DOHH2 (cell line): ENCODE measurements at regions not wholly inside any gene's neighbourhood (a gene's known extent, or its start where the extent isn't known, plus 50 kb on each side); places are given as distances from the start of the nearest gene placed in this dataset.

ENCODE experiments used
- H3F3A ChIP-seq: fragments of 200-600 bp; sonication (generic), shearing (Covaris generic); 2 replicates; pipeline ENCODE4 v1.6.0; 2016; ENCODE audit warnings: antibody characterized with exemption, mild to moderate bottlenecking; ENCODE audit not compliant: control insufficient read depth, insufficient read depth
- H3K27ac ChIP-seq: fragments of 200-600 bp; sonication (generic); 2 replicates; pipeline ENCODE4 v1.5.1; 2014; ENCODE audit warnings: low read depth, mild to moderate bottlenecking, low read length, moderate library complexity
- H3K27me3 ChIP-seq: fragments of 200-600 bp; sonication (generic); 2 replicates; pipeline ENCODE4 v1.6.1; 2014; ENCODE audit warnings: mild to moderate bottlenecking, low read length, mixed read lengths; ENCODE audit not compliant: control insufficient read depth
- H3K36me3 ChIP-seq: fragments of 200-600 bp; sonication (generic); 2 replicates; pipeline ENCODE4 v1.6.1; 2014; ENCODE audit warnings: mild to moderate bottlenecking, low read length, moderate library complexity, mixed read lengths; ENCODE audit not compliant: control insufficient read depth
- H3K4me1 ChIP-seq: fragments of 200-600 bp; sonication (generic); 2 replicates; pipeline ENCODE4 v1.6.1; 2014; ENCODE audit warnings: mild to moderate bottlenecking, low read length, mixed read lengths; ENCODE audit not compliant: control insufficient read depth
- H3K4me2 ChIP-seq: fragments of 200-600 bp; sonication (generic); 2 replicates; pipeline ENCODE4 v1.6.0; 2014; ENCODE audit warnings: mild to moderate bottlenecking, low read length, moderate library complexity
- H3K4me3 ChIP-seq: fragments of 200-600 bp; sonication (generic); 2 replicates; pipeline ENCODE4 v1.5.1; 2014; ENCODE audit warnings: mild to moderate bottlenecking, low read length, mixed read lengths
- H3K79me2 ChIP-seq: fragments of 200-600 bp; sonication (generic); 2 replicates; pipeline ENCODE4 v1.6.1; 2014; ENCODE audit warnings: mild to moderate bottlenecking, low read length, mixed read lengths; ENCODE audit not compliant: control insufficient read depth
- H3K9me2 ChIP-seq: fragments of 200-600 bp; sonication (generic); replicated peaks from 2 replicates; pipeline ENCODE4 v1.6.1; 2014; ENCODE audit warnings: mild to moderate bottlenecking, low read length, mixed read lengths; ENCODE audit not compliant: control insufficient read depth
- H3K9me3 ChIP-seq: fragments of 200-600 bp; sonication (generic); 2 replicates; pipeline ENCODE4 v1.6.1; 2014; ENCODE audit warnings: antibody characterized with exemption, low read length, mixed read lengths; ENCODE audit not compliant: control insufficient read depth, insufficient read depth
- H4K20me1 ChIP-seq: fragments of 200-600 bp; sonication (generic); 2 replicates; pipeline ENCODE4 v1.6.0; 2014; ENCODE audit warnings: low read depth, mild to moderate bottlenecking, antibody characterized with exemption, low read length, moderate library complexity; ENCODE audit not compliant: control insufficient read depth, insufficient read depth
- EZH2phosphoT487 ChIP-seq: fragments of 200-600 bp; sonication (generic); IDR thresholded peaks from 2 replicates; pipeline ENCODE4 v1.6.1; 2017; ENCODE audit warnings: borderline replicate concordance, mild to moderate bottlenecking, antibody characterized with exemption, low read length, moderate library complexity, mixed read lengths
- TF ChIP-seq, protein P1 (sequence below): fragments of 200-600 bp; sonication (generic); IDR thresholded peaks from one replicate; pipeline ENCODE4 v1.5.1; 2014; ENCODE audit warnings: antibody characterized with exemption, mild to moderate bottlenecking, low read depth, low read length; ENCODE audit not compliant: poor library complexity, severe bottlenecking

DNA sequence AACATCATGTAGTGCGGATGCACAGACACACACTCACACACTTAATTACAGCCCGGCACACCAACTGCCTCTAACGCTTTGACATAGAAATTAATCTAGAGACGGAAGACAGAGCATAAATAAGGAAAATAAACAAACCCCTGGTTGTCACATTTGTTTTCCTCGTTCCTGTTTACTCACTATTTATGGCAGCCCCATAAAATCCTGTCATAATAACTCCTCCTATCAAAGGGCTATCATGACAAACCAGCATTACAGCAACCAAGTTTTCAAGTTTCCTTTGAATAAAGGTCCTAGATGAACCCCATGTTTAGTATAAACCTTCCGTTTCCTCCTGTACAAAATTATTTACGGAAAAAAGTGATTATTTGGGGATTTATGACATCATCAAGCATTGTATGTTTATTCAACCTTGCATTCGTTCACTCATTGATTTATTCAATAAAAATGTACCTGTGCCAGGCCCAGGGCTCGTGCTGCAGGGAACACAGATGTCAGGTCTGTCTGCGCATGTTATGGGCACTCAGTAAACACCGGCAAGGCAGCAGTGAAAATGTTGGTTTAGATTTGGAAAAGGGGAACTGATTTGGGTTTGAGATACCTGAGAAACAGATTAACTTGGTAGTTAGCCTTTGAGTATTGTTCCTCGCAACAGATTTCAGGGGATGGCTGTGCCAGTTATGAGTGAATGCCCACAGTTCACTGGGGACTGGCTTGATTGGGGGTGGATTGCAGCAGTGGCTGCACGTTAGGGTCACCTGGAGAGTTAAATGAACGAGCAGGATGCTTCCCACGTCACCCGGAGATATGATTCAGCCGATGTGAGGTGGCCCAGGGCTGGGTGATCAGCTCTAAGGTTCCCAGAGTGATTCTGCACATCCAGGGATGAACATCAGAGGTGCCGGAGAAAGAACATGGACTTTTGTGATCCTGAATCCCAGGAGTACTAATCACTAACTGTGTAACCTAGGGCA lies 295.3 kb upstream of the FOXQ1 start:
- H3K79me2 ChIP-seq, result no peaks in the 10 kb centered on the region
- no peak overlapping the region for H3K4me3 ChIP-seq
- no peak overlapping the region for H3K27ac ChIP-seq
- H3K4me2 ChIP-seq, result no peak overlapping the region
- H3K36me3 ChIP-seq, result no peaks in the 10 kb centered on the region
- no peak for TF ChIP-seq EZH2phosphoT487
- TF ChIP-seq, protein P1, sequence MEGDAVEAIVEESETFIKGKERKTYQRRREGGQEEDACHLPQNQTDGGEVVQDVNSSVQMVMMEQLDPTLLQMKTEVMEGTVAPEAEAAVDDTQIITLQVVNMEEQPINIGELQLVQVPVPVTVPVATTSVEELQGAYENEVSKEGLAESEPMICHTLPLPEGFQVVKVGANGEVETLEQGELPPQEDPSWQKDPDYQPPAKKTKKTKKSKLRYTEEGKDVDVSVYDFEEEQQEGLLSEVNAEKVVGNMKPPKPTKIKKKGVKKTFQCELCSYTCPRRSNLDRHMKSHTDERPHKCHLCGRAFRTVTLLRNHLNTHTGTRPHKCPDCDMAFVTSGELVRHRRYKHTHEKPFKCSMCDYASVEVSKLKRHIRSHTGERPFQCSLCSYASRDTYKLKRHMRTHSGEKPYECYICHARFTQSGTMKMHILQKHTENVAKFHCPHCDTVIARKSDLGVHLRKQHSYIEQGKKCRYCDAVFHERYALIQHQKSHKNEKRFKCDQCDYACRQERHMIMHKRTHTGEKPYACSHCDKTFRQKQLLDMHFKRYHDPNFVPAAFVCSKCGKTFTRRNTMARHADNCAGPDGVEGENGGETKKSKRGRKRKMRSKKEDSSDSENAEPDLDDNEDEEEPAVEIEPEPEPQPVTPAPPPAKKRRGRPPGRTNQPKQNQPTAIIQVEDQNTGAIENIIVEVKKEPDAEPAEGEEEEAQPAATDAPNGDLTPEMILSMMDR, result no peak
- no peaks in the 10 kb centered on the region for H3K9me2 ChIP-seq
- no peaks in the 10 kb centered on the region for H3K4me1 ChIP-seq
- no peaks in the 10 kb centered on the region for H3K9me3 ChIP-seq
- H3F3A ChIP-seq, result no peaks in the 10 kb centered on the region
- H4K20me1 ChIP-seq, result no peaks in the 10 kb centered on the region
- H3K27me3 ChIP-seq, result no peaks in the 10 kb centered on the region

DNA sequence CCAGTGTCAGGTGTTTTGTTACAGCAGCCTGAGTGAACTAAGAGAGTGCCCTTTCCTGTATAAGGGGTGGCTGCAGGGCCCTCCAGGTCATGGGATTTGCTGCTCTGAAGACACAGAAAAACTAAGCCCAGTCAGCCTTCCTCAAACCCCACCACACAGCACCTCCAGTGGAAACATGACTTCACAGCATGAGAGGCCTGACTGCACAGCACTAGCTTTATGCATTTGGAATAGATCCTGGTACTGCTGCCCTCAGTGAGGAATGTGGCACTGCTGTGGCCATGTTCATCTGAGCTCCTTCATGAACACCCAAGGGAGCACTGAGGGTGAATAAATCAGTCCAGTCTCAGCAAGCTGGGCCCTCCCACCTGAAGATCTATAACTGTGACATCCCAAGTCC lies 296.1 kb upstream of the FOXQ1 start:
- Histone ChIP-seq H3K79me2 (no peaks in the 10 kb centered on the region), H3K9me3 (no peaks in the 10 kb centered on the region), H3K4me1 (no peaks in the 10 kb centered on the region), H3K4me3 (no peak overlapping the region), H3K36me3 (no peaks in the 10 kb centered on the region), H3K4me2 (no peak overlapping the region), H3K27me3 (no peaks in the 10 kb centered on the region), H3K27ac (no peak overlapping the region), H3F3A (no peaks in the 10 kb centered on the region), H4K20me1 (no peaks in the 10 kb centered on the region), H3K9me2 (no peaks in the 10 kb centered on the region)
- TF ChIP-seq, protein P1, result no peak

DNA sequence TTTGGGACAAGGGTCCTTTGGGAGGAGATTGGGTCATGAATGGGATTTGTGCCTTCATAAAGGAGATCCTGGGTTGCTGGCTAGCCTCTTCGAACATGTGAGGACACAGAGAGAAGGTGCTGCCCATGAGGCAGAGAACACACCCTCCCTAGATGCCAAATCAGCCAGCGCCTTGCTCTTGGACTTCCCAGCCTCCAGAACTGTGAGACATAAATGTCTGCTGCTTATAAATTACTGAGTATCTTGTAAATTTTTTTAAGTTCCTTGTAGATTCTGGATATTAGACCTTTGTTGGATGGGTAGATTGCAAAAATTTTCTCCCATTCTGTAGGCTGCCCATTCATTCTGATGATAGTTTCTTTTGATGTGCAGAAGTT lies 297.5 kb upstream of the FOXQ1 start:
- Histone ChIP-seq H3K9me2 (no peaks in the 10 kb centered on the region), H3K36me3 (no peaks in the 10 kb centered on the region), H4K20me1 (no peaks in the 10 kb centered on the region), H3K9me3 (no peaks in the 10 kb centered on the region), H3K79me2 (no peaks in the 10 kb centered on the region), H3K4me3 (no peak overlapping the region), H3K27me3 (no peaks in the 10 kb centered on the region), H3K4me2 (no peak overlapping the region), H3K27ac (no peak overlapping the region), H3K4me1 (no peaks in the 10 kb centered on the region), H3F3A (no peaks in the 10 kb centered on the region)
- TF ChIP-seq EZH2phosphoT487, result no peak

DNA sequence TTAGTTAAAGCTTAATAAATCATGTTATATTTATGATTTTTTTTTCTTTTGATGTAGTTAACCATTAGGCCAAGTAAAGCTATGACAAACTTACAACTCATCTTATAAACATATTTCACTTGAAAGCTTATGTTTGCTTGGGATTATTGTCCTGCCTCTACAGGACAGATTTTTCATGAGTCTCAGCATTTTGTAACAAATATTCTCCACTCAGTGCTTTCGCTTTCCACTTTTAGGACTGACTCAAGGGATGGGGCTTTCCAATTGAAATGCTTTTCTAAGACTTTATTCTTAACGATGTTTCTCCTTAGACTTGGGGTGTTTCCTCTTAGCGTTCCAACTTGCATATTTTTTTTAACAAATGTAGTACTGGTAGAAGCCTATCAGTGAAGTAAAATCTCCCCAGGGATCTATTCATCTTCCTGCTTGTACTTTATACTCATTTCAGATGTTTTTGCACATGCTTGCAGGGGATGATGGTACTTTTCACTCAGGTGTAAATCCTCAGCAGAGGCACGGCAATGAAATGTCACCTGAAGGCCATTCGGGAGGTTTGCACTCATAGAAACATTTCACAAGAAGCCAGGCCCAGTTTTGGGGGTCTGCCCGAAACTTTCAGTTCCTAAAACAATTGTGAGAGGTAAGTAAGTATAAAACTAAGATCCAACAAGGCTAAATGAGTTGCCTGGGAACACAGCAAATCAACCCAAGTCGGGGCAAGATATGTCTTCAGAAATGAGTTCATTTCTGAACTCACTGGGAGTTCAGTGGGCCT lies 298.1 kb upstream of the FOXQ1 start:
- Histone ChIP-seq H3K9me3 (no peaks in the 10 kb centered on the region), H3K4me2 (no peak overlapping the region), H3K27ac (no peak overlapping the region), H3K79me2 (no peaks in the 10 kb centered on the region), H3K4me1 (no peaks in the 10 kb centered on the region), H3F3A (no peaks in the 10 kb centered on the region), H3K27me3 (no peaks in the 10 kb centered on the region), H3K4me3 (no peak overlapping the region), H4K20me1 (no peaks in the 10 kb centered on the region), H3K36me3 (no peaks in the 10 kb centered on the region), H3K9me2 (no peaks in the 10 kb centered on the region)
- no peak for TF ChIP-seq EZH2phosphoT487
- TF ChIP-seq, protein P1, result no peak
